ENCODE measurements at regions not wholly inside any gene's neighbourhood (a gene's known extent, or its start where the extent isn't known, plus 50 kb on each side); places are given as distances from the start of the nearest gene placed in this dataset.
"Not testable (repeated sequence)": the region's sequence is repeated elsewhere in the genome, so short reads cannot be mapped to it uniquely, and the experiment has no call there.

DNA sequence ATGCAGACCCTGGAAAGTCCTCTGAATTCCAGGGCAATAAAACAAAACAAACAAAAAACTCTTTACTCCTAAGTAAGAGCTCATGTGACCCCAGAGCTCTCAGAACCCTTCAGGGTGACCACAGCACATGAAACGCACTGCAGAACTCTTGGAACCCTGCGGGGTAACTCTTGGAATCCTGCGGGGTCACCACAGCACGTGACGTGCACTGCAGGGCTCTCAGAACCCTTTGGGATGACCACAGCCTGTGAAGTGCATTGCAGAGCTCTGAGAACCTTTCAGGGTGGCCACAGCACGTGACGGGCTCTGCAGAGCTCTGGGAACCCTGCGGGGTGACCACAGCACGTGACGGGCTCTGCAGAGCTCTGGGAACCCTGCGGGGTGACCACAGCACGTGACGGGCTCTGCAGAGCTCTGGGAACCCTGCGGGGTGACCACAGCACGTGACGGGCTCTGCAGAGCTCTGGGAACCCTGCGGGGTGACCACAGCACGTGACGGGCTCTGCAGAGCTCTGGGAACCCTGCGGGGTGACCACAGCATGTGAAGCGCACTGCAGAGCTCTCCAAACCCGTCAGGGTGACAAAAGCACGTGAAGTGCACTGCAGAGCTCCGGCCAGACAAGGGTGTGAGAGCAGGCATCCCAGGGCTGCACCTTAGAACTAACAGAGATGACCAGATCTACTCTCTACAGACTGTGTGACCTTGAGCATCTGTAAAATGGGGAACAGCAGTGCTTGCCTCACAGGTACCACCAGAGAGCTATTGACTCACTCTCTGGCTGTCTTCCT, 110.1 kb downstream of the ADRA2C start:
- TF ChIP-seq, protein P1, sequence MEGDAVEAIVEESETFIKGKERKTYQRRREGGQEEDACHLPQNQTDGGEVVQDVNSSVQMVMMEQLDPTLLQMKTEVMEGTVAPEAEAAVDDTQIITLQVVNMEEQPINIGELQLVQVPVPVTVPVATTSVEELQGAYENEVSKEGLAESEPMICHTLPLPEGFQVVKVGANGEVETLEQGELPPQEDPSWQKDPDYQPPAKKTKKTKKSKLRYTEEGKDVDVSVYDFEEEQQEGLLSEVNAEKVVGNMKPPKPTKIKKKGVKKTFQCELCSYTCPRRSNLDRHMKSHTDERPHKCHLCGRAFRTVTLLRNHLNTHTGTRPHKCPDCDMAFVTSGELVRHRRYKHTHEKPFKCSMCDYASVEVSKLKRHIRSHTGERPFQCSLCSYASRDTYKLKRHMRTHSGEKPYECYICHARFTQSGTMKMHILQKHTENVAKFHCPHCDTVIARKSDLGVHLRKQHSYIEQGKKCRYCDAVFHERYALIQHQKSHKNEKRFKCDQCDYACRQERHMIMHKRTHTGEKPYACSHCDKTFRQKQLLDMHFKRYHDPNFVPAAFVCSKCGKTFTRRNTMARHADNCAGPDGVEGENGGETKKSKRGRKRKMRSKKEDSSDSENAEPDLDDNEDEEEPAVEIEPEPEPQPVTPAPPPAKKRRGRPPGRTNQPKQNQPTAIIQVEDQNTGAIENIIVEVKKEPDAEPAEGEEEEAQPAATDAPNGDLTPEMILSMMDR (IDR thresholded peaks at IDR 0.05; ENCODE audit: insufficient read depth, low read length, poor library complexity, severe bottlenecking): not testable (repeated sequence)
- not testable (repeated sequence) for TF ChIP-seq EZH2phosphoT487 (conservative IDR thresholded peaks at IDR 0.05; ENCODE audit: low read length)
